ENCODE measurements at regions not wholly inside any gene's neighbourhood (a gene's known extent, or its start where the extent isn't known, plus 50 kb on each side); places are given as distances from the start of the nearest gene placed in this dataset.
"Not testable (repeated sequence)": the region's sequence is repeated elsewhere in the genome, so short reads cannot be mapped to it uniquely, and the experiment has no call there.

DNA sequence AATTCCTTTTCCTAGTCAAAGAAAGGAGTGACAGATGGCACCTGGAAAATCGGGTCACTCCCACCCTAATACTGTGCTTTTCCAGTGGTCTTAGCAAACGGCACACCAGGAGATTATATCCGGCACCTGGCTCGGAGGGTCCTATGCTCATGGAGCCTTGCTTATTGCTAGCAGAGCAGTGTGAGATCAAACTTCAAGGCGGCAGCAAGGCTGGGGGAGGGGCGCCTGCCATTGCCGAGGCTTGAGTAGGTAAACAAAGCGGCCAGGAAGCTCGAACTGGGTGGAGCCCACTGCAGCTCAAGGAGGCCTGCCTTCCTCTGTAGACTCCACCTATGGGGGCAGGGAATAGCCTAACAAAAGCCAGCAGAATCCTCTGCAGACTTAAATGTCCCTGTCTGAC, 171.4 kb upstream of the AGR3 start:
- not testable (repeated sequence) for DNase-seq

DNA sequence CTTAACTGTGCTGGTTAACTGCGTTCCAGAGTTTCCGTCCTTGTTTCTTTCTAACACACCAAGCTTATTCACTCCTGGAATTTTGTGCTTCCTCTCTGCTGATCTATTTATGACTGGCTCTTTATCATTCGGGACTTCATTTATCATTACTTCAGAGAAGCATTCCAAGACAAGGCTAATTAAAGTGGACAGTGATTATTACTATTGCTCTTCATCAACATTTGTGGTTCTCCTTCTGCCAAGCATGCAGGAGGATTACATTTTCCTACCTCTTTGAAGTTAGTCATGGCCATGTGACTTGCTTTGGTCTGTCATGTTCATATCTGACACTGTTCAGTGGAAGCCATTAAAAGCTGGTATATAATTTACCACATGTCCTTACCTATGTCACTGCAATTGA, 172.4 kb upstream of the AGR3 start:
- DNase-seq = no peak

DNA sequence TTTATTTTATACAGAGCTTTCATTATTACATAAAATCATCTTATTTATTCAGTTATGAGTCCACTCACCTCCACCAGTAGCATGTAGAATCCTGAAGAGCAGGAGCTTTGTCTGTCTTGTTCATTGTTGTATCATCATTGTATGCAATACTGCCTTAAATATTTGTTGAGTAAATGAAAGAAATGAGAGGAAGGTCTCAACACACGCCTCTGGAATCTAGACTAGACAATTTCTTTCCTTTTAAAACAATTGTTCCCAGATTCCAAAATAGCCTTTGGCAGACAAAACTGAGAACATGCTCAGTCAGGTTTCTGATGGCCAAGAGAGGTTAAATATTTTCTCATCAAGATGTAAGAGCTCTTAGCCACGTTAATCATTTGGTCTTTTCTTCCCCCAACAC, 173.1 kb upstream of the AGR3 start:
- no peak for DNase-seq

DNA sequence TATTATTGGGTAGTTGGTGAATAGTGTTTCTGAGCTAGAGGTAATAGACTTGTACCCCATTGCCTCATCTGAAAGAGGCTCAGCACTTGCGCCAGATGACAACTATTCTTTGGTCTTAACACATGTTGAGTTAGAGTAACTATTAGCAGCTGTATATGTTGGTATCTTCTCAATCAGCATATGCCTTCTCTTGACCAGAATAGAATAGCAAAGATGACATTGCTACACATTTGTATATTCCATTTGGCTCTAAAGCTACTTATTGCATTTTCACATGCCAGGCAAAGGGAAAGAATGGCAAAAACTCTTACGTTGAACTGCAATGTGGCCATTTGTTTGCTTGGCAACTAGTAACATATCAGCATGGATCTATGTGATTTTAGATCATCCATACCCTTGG, 173.8 kb upstream of the AGR3 start:
- DNase-seq = no peak

DNA sequence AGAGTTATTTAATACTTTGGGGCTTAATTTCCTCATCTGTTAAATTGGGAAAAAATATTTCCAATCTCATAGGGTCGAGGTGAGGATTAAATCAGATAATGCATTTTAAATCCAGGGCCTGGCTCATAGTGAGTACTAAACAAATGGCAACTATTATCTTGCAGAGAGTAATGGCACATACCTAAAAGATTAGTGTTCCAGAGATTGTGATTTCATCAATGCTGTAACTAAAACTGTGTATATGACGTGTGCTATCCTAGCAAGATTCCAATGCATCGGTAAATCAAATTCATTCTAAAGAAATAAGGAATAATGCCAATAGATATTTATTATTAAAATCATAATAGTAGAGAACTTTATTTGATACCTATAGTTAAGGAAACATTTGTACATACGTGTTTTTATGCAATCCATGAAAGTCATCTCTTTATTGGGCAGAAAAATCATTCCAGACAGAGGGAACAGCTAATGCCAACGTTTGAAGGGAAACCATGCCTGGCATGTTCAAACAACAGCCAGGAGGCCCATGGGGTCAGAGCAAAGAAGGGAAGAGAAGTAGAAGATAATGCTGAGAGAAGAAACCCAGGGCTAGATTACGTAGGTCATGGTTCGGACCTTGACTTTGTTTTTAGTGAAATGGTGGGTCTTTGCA, 174.8 kb upstream of the AGR3 start:
- no peak for DNase-seq

DNA sequence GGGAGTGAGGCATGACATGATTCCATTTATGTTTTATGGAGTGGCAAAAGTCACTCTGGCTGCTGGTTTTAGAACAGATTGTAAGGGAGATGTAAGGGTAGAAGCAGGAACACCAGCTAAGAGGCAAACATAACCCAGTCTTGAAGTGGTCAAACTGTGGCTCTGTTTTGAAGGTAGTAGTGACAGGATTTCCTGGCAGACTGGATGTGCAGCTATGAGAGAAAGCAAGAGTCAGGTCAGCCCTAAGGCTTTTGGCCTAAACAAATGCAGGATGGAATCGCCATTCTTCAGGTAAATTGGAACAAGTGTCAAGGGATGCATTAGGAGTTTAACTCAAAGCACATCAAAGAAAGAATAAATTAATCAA, 175.3 kb upstream of the AGR3 start:
- DNase-seq = no peak

DNA sequence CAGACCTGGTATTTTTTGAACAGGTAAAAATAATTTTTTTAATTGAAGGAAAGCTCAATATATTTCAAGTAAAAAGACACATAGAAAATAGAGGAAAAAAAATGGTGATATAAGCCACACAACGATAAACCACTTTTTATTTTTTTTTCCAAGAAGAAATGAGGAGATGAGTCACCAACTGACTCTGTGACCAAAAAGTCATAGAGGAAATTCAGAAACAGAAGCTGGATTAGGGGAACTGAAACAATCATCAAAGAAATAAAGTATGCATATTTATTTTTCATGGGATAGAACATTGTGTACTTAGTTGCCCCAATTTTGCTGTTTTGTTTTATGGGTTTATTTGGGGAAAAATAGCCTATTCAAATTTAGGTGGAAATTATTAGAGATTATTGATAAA, 176.8 kb upstream of the AGR3 start:
- no peak for DNase-seq

DNA sequence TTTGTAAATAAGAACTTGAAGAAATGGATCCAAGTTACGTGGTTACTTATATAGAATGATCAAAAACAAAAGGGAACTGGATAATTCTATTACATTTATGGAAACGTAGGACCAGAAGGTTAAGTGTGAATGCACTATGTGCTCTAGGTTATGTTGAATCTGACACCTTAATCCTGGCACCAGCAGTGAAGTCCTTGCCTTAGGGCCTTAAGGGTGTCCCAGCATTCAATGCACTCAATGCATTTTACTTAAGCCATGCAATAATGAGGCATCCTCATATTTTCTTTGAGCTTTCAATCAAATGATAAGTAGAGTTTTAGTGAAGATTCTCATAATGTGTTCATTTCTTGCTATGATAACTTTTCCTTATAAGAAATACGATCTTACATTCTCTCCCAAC, 178.3 kb upstream of the AGR3 start:
- no peak for DNase-seq

DNA sequence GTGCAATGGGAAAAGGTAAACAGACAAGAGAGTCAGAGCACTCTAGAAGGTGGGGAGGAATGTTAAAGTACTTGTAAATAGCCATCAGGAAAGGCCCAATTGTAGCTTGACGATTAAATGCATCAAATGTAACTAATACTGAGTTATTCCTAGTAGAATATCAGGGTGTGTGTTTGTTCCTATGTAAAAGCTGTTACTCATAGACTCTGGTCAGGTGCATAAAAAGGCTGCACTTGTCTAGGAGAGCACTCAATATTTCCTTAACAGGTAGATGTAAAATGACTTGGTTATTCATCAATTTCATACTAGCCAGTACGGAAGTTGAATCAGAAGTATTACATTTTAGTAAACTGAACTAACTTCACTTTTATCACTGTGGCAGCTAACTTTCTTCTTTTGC, 179.7 kb upstream of the AGR3 start:
- no peak for DNase-seq

DNA sequence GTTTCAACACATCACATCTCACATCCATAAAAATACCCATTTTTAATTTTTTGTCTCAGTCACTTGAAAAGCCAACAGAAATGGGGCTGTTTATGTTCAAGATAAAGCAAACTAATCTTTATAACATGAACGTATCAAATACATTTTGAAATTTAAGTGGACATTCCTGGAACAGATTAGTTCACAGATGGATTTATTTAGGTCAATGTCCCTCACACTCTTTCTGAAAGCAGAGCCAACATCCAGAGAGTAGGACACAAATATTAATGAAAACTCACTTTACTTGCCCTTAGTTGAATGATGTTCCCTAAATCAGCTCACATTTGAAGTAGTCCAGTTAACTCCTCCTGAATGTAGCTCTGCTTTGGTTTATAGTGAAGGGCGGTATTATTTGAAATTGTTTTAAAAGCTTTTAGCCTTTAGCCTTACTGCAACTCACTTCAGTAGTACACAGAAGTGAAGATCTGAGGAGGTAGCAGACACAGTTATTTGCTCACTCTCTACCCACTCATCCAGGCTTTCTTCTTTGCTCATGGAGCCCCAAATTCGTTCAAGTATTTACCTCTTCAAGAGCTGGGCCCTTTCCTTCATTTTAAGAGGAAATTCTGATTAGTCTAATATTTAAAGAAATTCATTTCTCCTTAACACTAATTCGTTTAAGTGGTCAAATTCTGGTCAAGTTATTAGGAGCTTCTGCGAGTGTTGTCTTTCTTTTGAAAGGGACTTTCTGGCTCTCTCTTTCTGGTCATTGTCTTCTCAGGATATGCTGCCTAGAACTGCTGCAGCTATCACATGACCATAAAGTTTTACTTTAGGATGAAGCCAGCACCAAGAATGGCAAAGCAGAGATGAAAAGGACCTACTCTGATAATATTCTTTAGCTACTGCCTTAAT, 180.6 kb upstream of the AGR3 start:
- DNase-seq = no peak

DNA sequence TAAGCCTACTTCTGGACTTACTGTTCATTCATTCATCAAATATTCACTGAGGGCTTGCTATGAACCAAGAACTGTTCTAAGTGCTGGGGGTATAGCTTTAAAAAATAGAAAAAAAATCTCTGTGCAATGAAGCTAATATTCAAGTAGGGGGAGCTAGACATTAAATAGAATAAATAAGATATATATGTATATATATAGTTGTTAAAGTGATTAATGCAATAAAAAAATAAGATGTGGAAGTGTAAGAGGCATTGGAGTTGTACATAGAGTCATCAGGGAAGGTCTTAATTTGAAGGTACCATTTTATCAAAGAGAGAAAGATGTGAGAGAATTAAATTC, 181.2 kb upstream of the AGR3 start:
- no peak for DNase-seq

DNA sequence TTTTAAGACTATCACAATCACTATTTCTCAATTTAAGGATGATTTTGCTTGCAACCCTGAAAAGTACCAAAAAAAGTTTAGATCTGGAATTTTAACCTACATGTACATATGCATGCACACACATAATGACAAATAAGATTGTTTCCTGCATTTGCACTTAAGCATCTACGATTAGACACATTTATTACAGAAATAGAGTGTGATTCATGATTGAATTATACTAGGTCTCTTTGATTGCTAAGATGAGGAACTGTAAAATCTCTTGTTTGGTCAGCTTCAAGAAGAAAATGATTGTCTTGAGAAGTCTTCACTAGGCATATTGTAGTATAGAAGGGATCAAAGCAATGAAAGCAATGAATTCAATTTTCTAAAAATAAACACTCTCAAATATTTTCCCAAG, 185.9 kb upstream of the AGR3 start:
- DNase-seq = no peak

DNA sequence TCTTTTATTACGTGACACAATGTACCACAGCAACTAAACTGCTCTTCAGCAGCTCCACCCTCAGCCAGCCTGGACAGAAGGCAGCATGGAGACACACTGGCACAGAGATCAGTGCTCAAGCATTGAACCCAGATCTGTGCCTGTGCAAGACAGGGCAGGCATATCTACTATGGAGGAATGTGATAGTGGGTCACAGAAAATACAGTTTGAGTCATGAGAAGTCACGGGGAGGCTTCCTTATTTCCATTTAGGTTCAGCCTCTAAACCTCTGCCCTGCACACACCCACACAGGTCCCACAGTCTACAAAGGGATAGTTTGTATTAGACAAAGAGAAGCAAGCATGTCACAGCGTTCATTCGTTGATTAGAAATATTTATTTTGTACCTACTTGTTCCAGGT, 187.4 kb upstream of the AGR3 start:
- DNase-seq = no peak

DNA sequence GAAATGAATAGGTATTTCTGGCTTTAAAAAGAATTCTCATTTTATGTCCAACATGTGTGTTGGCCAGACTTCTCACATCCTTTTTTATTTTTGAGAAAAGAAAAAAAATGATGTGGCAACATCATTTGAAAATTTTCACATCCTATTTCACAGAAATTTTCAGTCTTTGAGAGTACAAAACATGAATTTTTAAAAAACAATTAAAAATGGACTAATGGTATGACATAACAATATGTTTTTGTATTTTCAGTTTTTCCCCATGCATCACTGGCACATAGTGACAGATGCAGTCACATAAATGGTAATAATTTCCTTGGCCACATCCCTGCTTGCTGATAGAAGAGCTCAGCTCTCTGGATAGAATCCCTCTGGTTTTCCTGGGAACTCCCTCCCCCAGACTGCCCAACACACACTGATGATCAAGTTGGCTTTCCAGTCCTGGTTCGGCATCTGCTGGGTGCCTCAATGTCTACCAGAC, 188.5 kb upstream of the AGR3 start:
- DNase-seq = no peak

DNA sequence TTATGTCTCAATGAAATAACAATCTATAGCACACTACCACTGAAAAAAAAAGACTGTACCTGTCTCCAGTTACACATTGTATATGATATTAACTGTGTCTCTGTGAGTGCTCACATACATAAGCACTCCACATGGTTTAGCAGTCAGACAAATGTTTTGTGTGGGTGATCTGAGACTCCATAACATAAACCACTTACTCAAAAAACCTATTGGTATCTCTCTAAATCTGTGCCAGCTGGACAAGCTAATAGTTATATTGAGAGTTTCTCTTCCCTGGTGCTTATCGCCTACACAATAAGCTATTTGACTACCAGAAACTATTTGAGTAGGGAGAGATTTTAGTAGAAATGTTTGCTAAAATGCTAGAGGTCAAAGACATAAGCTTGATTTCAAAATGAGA, 190.1 kb upstream of the AGR3 start:
- no peak for DNase-seq

DNA sequence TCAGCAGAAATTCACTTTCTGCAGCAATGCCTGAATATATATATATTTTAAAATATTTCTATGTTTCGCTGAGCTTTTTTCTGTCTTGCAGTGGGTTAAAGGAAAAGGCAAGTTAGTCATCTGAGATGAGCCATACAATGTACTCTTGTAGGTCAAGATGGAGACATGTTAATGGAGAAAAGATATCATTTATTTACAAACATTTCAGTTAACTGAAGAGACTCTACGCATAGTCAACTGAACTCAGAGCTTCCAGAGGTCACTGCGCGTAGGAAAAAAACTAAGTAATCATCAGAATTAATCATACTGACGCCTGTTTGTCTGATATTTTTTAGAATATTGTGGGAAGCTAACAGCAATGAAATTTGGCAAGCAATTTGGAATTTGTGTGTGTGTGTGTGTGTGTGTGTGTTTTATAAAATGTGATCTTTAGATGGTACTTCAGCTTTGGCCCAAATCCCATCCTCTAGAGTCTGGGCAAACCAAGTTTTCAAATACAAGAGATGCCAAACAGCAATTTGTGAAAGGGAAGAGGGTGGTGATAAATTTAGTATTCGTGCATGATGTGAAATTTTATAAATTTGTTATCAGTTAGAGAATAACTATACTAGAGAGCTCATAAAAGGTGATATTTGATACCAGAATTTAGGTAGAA, 193.9 kb upstream of the AGR3 start:
- no peak for DNase-seq

DNA sequence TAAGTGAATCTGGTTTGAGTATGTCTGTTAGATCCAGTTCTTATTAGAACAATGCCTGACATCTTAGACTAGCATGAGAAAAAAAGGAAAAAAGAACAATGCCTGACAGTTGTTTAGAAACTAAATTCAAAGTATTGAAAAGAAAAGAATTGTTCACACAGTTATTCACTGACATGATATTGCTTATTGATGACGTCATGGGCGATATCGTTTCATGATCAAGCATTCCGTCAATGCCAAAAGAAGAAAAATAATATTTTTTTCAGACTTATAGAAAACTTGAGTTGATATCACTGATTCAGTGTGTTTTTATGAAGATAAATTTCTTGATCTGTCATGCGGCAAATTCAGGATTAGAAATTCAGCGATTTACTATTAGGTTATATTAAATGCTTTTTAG, 196.5 kb upstream of the AGR3 start:
- no peak for DNase-seq

DNA sequence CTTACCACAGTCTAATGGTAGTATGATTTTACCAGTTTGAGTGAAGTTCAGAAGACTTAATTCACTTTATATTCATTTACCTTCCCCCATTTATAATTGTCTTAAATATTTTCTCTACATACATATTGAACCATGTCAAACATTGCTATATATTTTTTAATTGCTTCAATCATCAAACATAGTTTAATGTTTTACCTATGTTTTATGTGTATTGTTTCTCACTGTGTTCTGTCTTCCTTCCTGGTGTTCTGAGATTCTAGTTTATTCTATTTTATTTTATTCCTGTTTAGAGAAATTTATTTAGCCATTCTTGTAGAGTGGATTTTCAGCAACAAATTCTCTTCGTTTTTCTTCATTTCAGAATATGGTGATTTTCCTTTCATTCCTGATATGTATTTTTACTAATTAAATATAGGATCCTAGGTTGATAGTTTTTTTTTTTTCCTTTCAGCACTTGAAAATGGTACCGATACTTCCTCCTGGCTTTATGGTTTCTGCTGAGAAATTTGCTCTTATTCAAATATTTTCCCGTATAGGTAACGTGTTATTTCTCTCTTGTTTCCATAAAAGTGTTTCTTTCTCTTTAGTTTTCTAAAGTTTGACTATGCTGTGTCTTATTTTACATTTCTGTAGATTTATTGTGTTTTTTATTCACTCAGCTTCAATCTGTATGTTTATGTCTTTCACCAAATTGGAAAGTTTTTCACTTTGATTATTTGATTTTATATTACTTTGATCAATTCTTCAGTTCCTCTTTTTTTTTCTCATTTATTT, 201.8 kb upstream of the AGR3 start:
- DNase-seq = no peak

DNA sequence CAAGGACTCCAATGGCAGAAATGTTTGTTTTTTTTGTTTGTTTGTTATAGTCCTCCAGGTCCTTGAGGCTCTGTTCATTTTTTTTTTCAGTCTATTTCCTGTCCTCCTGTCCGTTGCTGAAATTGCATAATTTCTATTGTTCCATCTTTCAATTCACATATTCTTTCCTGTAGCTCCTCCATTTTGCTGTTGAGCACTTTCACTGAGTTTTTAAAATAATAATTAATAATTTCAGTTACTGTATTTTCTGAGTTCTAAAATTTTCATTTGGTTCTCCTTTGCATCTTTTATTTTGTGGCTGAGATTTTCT, 202.3 kb upstream of the AGR3 start:
- DNase-seq = no peak

DNA sequence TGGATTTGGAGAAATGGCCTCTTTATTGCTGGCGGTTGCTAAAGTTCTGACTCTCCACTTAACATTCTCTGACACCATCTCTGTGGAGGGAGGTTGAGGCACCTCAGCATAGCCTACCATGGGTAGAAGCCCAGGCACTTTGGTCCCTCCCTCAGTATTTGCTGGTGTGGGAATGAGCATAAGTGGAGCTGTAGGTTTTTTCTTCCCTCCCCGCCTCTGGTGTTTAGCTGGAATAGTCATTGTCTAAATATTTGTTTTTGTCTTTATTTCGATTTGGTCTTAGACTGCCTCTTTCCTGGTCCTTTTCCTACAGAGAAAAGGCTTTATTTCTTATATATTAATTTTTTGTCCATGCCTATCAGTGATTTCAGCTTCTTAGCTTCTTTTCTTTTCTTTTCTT, 203.4 kb upstream of the AGR3 start:
- no peak for DNase-seq

DNA sequence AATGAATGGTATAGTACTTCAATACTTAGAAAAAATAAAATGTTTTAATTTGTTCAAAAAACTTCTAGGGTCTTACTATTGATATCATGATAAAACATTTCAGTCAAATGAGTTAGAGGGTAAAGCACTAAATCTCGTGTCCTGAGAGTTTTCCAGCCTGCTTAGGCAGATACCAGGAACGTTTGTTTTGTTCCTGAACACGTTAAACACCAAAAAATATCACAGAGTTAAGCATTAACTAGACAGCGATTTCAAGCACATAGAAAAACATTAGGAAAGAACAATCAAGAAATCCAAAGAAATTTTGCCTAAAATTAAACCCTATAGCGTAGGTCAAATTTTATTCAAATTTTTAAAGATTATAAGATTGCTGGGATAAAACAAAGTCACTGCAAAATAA, 204.6 kb upstream of the AGR3 start:
- DNase-seq = no peak

DNA sequence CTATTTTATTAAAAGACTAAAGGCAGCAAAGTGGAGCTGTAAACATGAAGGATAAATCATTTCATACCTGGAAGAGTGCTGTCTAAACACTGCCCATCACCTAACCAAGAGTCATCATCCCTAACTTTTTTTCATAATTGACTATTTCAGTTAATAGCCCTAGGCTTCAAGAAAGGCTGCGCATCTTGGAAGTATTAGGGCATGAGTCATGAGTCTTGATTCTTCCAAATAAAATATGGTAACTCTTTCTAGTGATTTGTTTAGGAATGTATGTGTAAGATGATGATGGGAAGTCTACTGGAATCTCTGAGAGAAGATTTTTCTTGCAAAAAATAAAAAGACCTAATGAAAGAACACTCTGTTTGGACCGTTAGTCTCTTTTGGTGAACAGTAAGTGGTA, 207.7 kb upstream of the AHR start:
- DNase-seq = no peak

DNA sequence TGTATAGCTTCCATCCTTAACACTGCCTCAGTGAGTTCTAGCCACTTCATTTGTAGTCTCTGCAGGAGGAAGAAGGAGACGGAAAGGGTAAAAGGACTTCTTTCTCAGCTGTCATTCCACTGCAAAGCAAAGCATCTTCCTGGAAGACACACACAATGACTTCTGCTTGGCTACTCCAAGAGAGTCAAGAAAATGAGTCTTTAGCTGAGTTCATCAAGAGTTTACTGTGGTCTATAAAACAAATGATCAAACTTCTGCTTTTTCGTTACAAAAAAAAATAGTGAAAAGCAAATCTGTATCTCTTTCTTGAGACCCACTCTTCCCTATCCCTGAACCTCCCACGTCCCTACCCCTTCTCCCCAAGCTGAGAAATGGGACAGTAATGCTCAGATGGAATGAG, 205.0 kb upstream of the AHR start:
- DNase-seq = no peak
